LNCaP clone FGC (cell line): ENCODE measurements at regions not wholly inside any gene's neighbourhood (a gene's known extent, or its start where the extent isn't known, plus 50 kb on each side); places are given as distances from the start of the nearest gene placed in this dataset.

Experiments used
- DNase-seq: peaks from one replicate; pipeline ENCODE4 v3.0.0-alpha.2; 2011; ENCODE audit warnings: low read depth
- H3K4me3 ChIP-seq: 2 replicates; pipeline ENCODE4 v1.5.1; 2011; ENCODE audit warnings: mild to moderate bottlenecking, low read depth, low read length, control low read depth
- CTCF ChIP-seq: IDR thresholded peaks from 2 replicates; pipeline ENCODE4 v1.5.1; 2012; ENCODE audit warnings: mild to moderate bottlenecking; ENCODE audit not compliant: control insufficient read depth, insufficient read depth; ENCODE audit errors: extremely low read depth

- TF ChIP-seq CTCF: no peak
- no peak for DNase-seq
- H3K4me3 ChIP-seq: no peak overlapping the region
Observed at GRCh38 chr1:96989302-96989701, 267.7 kb downstream of the PTBP2 start.

DNA sequence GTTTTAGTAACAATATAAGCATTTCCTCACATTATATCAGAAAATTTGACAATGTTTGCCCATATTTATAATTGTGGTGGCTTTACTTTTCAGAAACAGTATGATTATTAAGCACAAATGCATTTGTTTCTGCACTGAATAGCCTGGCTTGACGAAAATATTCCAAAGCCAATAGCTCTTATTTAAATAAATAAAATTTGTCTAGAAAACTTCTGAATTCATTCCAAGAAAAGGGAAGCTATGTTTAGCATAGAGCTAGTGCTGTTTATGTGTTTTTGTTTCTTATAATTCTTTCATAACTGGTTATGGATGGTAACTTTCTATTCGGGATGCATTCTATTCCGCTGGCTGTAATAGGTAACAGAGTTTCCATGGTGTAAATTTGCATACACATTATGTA is 268.6 kb downstream of the PTBP2 start:
- no peak overlapping the region for H3K4me3 ChIP-seq
- no peak for TF ChIP-seq CTCF
- no peak for DNase-seq

DNA sequence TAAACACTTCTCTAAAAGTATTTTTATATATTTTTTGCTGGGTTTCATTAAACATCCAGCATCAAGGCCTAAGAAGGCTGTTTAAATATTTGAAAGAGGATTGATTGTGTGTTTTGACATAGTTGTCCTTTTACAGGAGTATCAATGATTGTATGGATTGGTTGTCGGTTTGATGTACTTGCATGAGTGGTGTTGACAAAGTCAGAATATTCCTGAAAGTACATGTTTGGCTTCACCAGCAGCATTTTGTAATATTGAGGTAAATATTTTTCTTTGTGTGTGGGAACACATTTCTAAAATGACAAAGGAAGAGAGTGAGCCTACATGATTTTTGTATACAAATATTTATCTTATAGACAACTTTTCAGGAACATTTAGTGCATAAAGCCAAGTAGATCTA is 269.7 kb downstream of the PTBP2 start:
- no peak overlapping the region for H3K4me3 ChIP-seq
- no peak for DNase-seq
- no peak for TF ChIP-seq CTCF

DNA sequence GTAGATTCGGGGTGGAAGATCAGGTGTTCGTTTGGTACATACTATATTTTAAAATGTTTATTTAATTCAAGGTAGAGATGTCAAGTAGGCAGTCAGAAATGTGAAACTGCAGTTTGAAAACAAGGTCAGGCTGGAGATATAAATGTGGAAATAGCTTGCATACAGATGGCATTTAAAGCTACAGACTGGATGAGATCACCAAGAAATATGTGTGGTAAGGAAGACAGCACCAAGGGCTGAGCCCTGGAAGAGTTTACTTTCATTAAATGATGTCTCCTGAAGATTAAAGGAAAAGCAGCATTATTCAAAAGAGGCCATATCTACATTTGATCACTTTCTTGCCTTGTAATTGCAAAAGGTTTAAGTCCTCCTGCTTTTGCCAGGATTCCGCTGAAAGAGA is 271.3 kb downstream of the PTBP2 start:
- no peak for TF ChIP-seq CTCF
- no peak overlapping the region for H3K4me3 ChIP-seq
- no peak for DNase-seq

DNA sequence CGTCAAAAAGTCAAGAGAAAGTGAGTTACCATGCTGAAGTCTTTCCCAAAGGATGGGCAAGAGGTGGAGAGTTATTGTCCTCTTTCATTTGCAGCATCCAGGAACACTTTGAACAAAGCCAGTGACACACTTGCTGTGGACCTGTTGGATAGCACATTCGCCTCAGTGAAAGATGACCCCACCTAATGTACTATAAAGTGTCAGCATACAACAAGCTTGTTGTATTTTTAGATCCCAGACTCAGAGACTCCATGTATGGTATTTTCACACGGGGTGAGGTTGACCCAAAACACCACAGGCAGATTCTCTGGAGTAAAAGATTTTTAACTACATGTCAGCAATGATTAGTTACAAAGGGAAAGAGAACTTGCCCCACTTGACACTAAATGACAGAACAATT is 273.8 kb downstream of the PTBP2 start:
- no peak for DNase-seq
- H3K4me3 ChIP-seq: no peak overlapping the region
- TF ChIP-seq CTCF: no peak

DNA sequence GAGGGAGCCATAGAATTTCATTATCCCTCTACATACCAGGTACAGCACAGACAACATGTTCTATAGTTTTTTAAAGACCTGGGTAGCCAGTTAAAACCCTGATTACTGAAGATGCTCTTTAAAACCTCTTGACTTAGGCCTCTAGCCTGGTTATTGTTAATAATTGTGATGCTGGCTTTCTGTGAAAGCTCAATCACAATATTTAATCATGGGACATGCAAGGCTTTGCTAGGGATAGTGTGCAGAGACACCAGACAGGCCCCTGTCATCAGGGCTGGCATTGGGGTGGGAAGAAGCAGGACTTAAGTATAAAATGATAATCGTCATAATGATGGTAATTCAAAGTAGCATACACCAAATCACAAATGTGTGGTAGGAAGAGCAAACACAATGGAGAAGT is 274.4 kb downstream of the PTBP2 start:
- no peak for TF ChIP-seq CTCF
- DNase-seq: no peak
- H3K4me3 ChIP-seq: no peak overlapping the region

DNA sequence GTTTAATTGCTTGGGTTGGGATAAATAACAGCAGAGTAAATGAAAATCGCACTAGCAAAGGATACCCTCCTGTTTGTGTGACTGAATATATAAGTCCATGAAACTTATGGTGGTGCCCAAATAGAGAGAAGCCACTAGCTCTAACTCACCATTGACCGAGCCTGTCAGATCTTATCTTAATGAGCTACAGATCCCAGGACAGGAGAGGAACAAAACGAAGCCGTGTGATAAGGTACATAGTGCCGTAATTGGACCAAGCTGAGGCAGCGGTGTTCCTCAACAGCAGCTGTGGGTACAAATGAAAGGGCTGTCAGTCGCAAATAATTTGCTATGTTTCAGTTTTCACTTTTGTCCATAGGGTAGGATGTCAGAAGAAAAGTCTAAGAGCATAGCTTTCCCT is 276.1 kb downstream of the PTBP2 start:
- DNase-seq: no peak
- no peak for TF ChIP-seq CTCF
- H3K4me3 ChIP-seq: no peak overlapping the region
